HCT116 (cell line): ENCODE measurements at regions not wholly inside any gene's neighbourhood (a gene's known extent, or its start where the extent isn't known, plus 50 kb on each side); places are given as distances from the start of the nearest gene placed in this dataset.
"Not testable (repeated sequence)": the region's sequence is repeated elsewhere in the genome, so short reads cannot be mapped to it uniquely, and the experiment has no call there.

Source experiments
- ATAC-seq: fragments of 200-7000 bp; cut with Tn5 transposase; 2 replicates; pipeline ENCODE4 v1.9.1; 2020; ENCODE audit warnings: mild to moderate bottlenecking, moderate library complexity
- BruUV-seq: library from RNA; stranded (reverse); fragments of 400-500 nt; replicated peaks from 2 replicates; lab custom pipeline; 2021; lab: Mats Ljungman, UMichigan
- CTCF ChIA-PET: fragments of 300-600 bp; sonication (Branson Sonifier 250); formaldehyde crosslinking; loops from one replicate; lab custom pipeline; 2021; ENCODE audit warnings: antibody characterized with exemption; lab: Charles Lee
- POLR2A ChIA-PET: fragments of 300-600, 350-600 bp; sonication (Branson Sonifier 250); formaldehyde crosslinking; loops from one replicate; lab custom pipeline; 2021; ENCODE audit warnings: antibody characterized with exemption; lab: Charles Lee
- RAD21 ChIA-PET, 2 experiments: fragments of 300-600 bp; sonication (Branson Sonifier 250); formaldehyde crosslinking; loops; one replicate each; lab custom pipeline; 2023; ENCODE audit warnings: low total read pairs in 2 of 2; ENCODE audit not compliant: uncharacterized antibody in 2 of 2, unreplicated experiment in 2 of 2, low non-redundant PET in 1 of 2; lab: Charles Lee
- DNase-seq: peaks from one replicate; pipeline ENCODE4 v3.0.0-alpha.2; 2010; ENCODE audit warnings: low read depth, low spot score
- H2AFZ ChIP-seq: fragments of 200-600 bp; shearing (Covaris generic), sonication (generic); 2 replicates; pipeline ENCODE4 v1.6.1; 2017; ENCODE audit warnings: low read depth, mixed run types, mixed read lengths, antibody characterized with exemption, low read length; ENCODE audit not compliant: poor library complexity, severe bottlenecking
- H3K27ac ChIP-seq: 2 replicates; pipeline ENCODE4 v1.5.1; 2012; ENCODE audit warnings: low read depth, low read length
- H3K27me3 ChIP-seq: fragments of 200-600 bp; sonication (generic); 2 replicates; pipeline ENCODE4 v1.6.1; 2016; ENCODE audit warnings: mixed run types, low read length, mixed read lengths; ENCODE audit not compliant: insufficient read depth
- H3K36me3 ChIP-seq, 2 experiments: fragments of 200-500 bp in 1 of 2; fragments of 200-600 bp in 1 of 2; sonication (Bioruptor generic) in 1 of 2; sonication (generic) in 1 of 2; 2 replicates each; pipeline versions ENCODE4 v1.5.1 to v1.6.1; 2014 to 2016; ENCODE audit warnings: low read length in 2 of 2, inconsistent platforms in 1 of 2, mixed read lengths in 1 of 2, mixed run types in 1 of 2; ENCODE audit not compliant: insufficient read depth in 2 of 2, control insufficient read depth in 1 of 2
- H3K4me1 ChIP-seq, 2 experiments: fragments of 200-600 bp in 1 of 2; sonication (generic) in 1 of 2; 2 replicates each; pipeline versions ENCODE4 v1.5.1 to v1.6.1; 2012 to 2017; ENCODE audit warnings: low read length in 2 of 2, inconsistent platforms in 1 of 2, mild to moderate bottlenecking in 1 of 2, mixed read lengths in 1 of 2, mixed run types in 1 of 2, moderate library complexity in 1 of 2; ENCODE audit not compliant: insufficient read depth in 2 of 2, control insufficient read depth in 1 of 2
- H3K4me2 ChIP-seq: fragments of 200-600 bp; sonication (generic); 2 replicates; pipeline ENCODE4 v1.6.1; 2017; ENCODE audit warnings: mixed run types, low read length, mixed read lengths
- H3K4me3 ChIP-seq, 2 experiments: fragments of 200-600 bp in 1 of 2; sonication (generic) in 1 of 2; replicated peaks in 1 of 2; 2 replicates each; pipeline ENCODE4 v1.5.1; 2011 to 2016; ENCODE audit warnings: low read length in 2 of 2, control low read depth in 1 of 2, low read depth in 1 of 2, mild to moderate bottlenecking in 1 of 2, mixed read lengths in 1 of 2, mixed run types in 1 of 2
- H3K79me2 ChIP-seq: fragments of 200-600 bp; sonication (generic); 2 replicates; pipeline ENCODE4 v1.6.1; 2017; ENCODE audit warnings: mild to moderate bottlenecking, mixed run types, low read length, moderate library complexity, mixed read lengths; ENCODE audit not compliant: insufficient read depth
- H3K9ac ChIP-seq: fragments of 200-600 bp; sonication (generic); 2 replicates; pipeline ENCODE4 v1.6.1; 2016; ENCODE audit warnings: low read length, mixed read lengths
- H3K9me2 ChIP-seq: fragments of 200-600 bp; sonication (generic), shearing (Covaris generic); 2 replicates; pipeline ENCODE4 v1.6.1; 2017; ENCODE audit warnings: mixed run types, mild to moderate bottlenecking, moderate library complexity; ENCODE audit not compliant: insufficient read depth
- H3K9me3 ChIP-seq, 2 experiments: fragments of 200-500 bp in 1 of 2; fragments of 200-600 bp in 1 of 2; sonication (Bioruptor generic) in 1 of 2; sonication (generic) in 1 of 2; 2 replicates each; pipeline ENCODE4 v1.6.1; 2014 to 2017; ENCODE audit warnings: low read length in 2 of 2, mixed read lengths in 2 of 2, inconsistent platforms in 1 of 2, low read depth in 1 of 2, mild to moderate bottlenecking in 1 of 2, mixed run types in 1 of 2, moderate library complexity in 1 of 2; ENCODE audit not compliant: control insufficient read depth in 1 of 2, insufficient read depth in 1 of 2
- H4K20me1 ChIP-seq: fragments of 200-600 bp; sonication (generic), shearing (Covaris generic); 2 replicates; pipeline ENCODE4 v1.6.1; 2017; ENCODE audit warnings: mixed run types, mild to moderate bottlenecking, moderate library complexity; ENCODE audit not compliant: insufficient read depth
- ATF3 ChIP-seq: IDR thresholded peaks from 2 replicates; pipeline ENCODE4 v1.6.1; 2012
- CBX3 ChIP-seq: IDR thresholded peaks from 2 replicates; pipeline ENCODE4 v1.6.1; 2012; ENCODE audit warnings: low read depth
- CEBPB ChIP-seq: IDR thresholded peaks from 2 replicates; pipeline ENCODE4 v1.6.1; 2012; ENCODE audit warnings: low read depth
- ELF1 ChIP-seq: IDR thresholded peaks from 2 replicates; pipeline ENCODE4 v1.6.1; 2012; ENCODE audit warnings: low read depth, borderline replicate concordance
- EZH2 ChIP-seq: fragments of 200-600 bp; sonication (generic); IDR thresholded peaks from 2 replicates; pipeline ENCODE4 v1.6.1; 2017; ENCODE audit warnings: antibody characterized with exemption, mixed run types
- EZH2phosphoT487 ChIP-seq: fragments of 200-600 bp; IDR thresholded peaks from 2 replicates; pipeline ENCODE4 v1.6.1; 2018; ENCODE audit warnings: antibody characterized with exemption, borderline replicate concordance
- JUND ChIP-seq: IDR thresholded peaks from 2 replicates; pipeline ENCODE4 v1.6.1; 2012
- POLR2A ChIP-seq: IDR thresholded peaks from 2 replicates; pipeline ENCODE4 v1.7.0; 2011; ENCODE audit warnings: borderline replicate concordance; ENCODE audit not compliant: insufficient read depth, insufficient read length; ENCODE audit errors: extremely low read depth
- POLR2AphosphoS5 ChIP-seq: IDR thresholded peaks from 2 replicates; pipeline ENCODE4 v1.6.1; 2011; ENCODE audit warnings: mild to moderate bottlenecking, low read depth, low read length, moderate library complexity
- SP1 ChIP-seq: IDR thresholded peaks from 2 replicates; pipeline ENCODE4 v1.6.1; 2012; ENCODE audit warnings: low read depth
- SRF ChIP-seq: IDR thresholded peaks from 2 replicates; pipeline ENCODE4 v1.6.1; 2012; ENCODE audit warnings: low read depth
- TCF7L2 ChIP-seq: IDR thresholded peaks from 2 replicates; pipeline ENCODE4 v1.7.0; 2011; ENCODE audit warnings: borderline replicate concordance, inconsistent platforms; ENCODE audit not compliant: insufficient read depth, insufficient read length; ENCODE audit errors: extremely low read depth
- YY1 ChIP-seq: IDR thresholded peaks from 2 replicates; pipeline ENCODE4 v1.6.1; 2011; ENCODE audit warnings: low read length, low read depth, moderate library complexity, mild to moderate bottlenecking; ENCODE audit not compliant: insufficient replicate concordance; ENCODE audit errors: extremely low read depth
- ZFX ChIP-seq: fragments of 450-650 bp; IDR thresholded peaks from 2 replicates; pipeline ENCODE4 v1.6.1; 2017
- intact Hi-C: fragments of 100-400 bp; cut with micrococcal nuclease; formaldehyde crosslinking; loops from 2 replicates; pipeline ENCODE4 v1.10.0; 2022
- TF ChIP-seq, protein P1 (sequence below): IDR thresholded peaks from 2 replicates; pipeline ENCODE4 v1.6.1; 2012

DNA sequence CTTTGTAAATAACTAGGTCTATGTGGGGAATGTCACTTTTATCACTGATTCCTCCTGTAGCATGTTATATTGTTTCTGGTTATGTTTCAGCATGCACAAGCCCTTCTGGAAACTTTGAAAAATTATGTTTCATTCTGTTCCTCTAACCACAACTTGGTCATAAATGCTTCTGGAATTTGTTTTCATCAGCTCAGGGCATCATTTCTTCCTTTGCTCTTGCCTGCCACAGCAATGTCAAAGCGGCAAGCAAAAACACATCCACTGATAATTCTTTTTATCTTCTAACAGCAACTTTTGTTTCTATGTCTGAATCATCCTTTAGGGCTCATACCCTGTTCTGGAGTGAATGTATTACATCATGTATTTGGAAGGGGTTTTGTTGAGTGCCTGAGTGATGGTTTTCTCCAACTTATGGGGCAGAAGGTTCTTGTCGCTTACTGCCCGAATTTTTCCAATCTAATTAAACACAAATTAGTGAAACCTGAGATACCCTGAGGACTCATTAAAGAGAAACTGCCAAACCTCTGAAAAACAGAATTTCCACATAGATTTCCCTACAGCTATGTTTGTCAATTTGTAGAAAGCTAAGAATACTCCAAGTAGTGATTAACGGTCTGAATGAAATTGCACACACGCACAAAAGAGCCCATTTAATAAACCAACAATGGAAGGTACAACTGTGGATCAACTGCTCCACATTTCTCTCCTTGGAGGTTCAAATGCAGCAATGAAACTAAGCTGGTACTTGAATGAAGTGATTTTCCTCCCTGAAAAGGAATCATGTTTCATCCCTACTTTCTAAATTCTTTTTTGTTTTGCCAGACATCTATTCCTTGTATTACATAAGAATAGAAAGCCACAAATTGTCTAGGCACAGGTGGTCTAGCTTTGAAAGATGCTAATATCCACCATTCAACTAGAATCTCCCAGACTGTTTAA is 173.5 kb upstream of the KRR1 start:
- ChIA-PET RAD21 (no interaction called here), CTCF (no interaction called here)
- H3K4me1 ChIP-seq: peaks cover 30 to 40% of the 10 kb centered on the region in 2 experiments
- H4K20me1 ChIP-seq: no peaks in the 10 kb centered on the region
- DNase-seq (no peak), ATAC-seq (no peak)
- H3K36me3 ChIP-seq: peaks cover 0 to 2% of the 10 kb centered on the region in 2 experiments; a peak in 1 of 4 replicates
- no peaks in the 10 kb centered on the region for H3K79me2 ChIP-seq
- H3K9me2 ChIP-seq: no peaks in the 10 kb centered on the region; the same call in 1 of the 2 replicates
- peak overlapping the region; percentile 65 for H3K27ac ChIP-seq
- intact Hi-C loops: no loop called here
- H3K27me3 ChIP-seq: no peaks in the 10 kb centered on the region
- BruUV-seq: TSS peak; percentile 52
- no peak overlapping the region for H2AFZ ChIP-seq
- H3K4me2 ChIP-seq: no peak overlapping the region
- no peak for TF ChIP-seq YY1
- TF ChIP-seq SRF: no peak
- TF ChIP-seq, protein P1, sequence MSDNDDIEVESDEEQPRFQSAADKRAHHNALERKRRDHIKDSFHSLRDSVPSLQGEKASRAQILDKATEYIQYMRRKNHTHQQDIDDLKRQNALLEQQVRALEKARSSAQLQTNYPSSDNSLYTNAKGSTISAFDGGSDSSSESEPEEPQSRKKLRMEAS: no peak
- no peak for TF ChIP-seq ZFX
- no peak for TF ChIP-seq JUND
- no peak for TF ChIP-seq EZH2phosphoT487
- TF ChIP-seq SP1: peak; percentile 39
- TF ChIP-seq TCF7L2: peak; percentile 71
- no peak for TF ChIP-seq ELF1
- TF ChIP-seq CEBPB: peak; percentile 22; the same call in 1 of the 2 replicates
- TF ChIP-seq POLR2AphosphoS5: no peak
- no peak for TF ChIP-seq POLR2A
- no peak for TF ChIP-seq EZH2
- TF ChIP-seq CBX3: no peak
- no peak for TF ChIP-seq ATF3
- TF ChIP-seq, all 23 proteins: peak for 3
- peak overlapping the region; percentile 10; the same call in 1 of the 2 replicates for H3K9ac ChIP-seq
- H3K9me3 ChIP-seq: no peaks in the 10 kb centered on the region
- POLR2A ChIA-PET: interaction anchor here (0.7 to 0.9 kb wide), 3 partner anchors 13 to 18 kb away, joined by 3 read pairs; no protein-coding TSS in a partner anchor
- H3K4me3 ChIP-seq: no peak overlapping the region

DNA sequence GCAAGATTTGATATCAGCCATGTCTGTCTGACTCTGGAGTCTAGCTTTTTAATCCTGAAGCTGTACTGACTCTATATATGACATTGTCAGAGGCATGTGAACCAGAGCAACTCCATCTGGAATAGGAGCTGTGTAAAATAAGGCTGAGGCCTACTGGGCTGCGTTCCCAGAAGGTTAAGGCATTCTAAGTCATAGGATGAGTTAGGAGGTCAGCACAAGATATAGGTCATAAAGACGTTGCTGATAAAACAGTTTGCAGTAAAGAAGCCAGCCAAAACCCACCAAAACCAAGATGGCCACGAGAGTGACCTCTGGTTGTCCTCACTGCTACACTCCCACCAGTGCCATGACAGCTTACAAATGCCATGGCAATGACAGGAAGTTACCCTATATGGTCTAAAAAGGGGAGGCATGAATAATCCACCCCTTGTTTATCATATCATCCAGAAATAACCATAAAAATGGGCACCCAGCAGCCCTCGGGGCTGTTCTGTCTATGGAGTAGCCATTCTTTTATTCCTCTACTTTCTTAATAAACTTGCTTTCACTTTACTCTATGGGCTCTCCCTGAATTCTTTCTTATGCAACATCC is 172.7 kb upstream of the KRR1 start:
- H3K4me3 ChIP-seq, CTCF ChIA-PET, H3K4me2 ChIP-seq, intact Hi-C loops, ATAC-seq, H3K9me2 ChIP-seq, H4K20me1 ChIP-seq, H3K9ac ChIP-seq, BruUV-seq, RAD21 ChIA-PET, H3K27me3 ChIP-seq, H3K79me2 ChIP-seq, H3K9me3 ChIP-seq, DNase-seq, H3K36me3 ChIP-seq, H2AFZ ChIP-seq: not testable (repeated sequence)
- Histone ChIP-seq H3K4me1 (peaks cover 30 to 40% of the 10 kb centered on the region in 2 experiments), H3K27ac (peak overlapping the region; percentile 65)
- POLR2A ChIA-PET: interaction anchor here (0.7 kb wide), 1 partner anchor 18 kb away, joined by 3 read pairs; no protein-coding TSS in a partner anchor
